ENCODE measurements at regions not wholly inside any gene's neighbourhood (a gene's known extent, or its start where the extent isn't known, plus 50 kb on each side); places are given as distances from the start of the nearest gene placed in this dataset.

DNA sequence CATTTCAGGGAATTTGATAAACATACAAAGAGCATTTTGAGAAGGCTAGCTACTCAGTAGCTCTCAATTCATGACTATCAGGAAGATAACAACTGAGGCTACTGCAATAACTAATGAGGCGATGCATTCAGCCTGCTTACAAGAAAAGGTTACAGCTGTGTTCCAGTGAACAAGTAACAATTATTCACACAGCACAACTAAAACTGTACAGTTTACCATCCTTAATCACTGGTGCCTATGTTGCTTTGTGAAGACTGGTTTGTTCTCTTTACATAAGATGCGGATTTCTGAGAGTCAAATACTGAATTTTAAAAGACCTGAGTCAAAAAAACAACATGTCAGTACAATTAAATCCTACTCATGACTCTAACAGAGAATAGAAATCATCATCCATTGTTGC is 526.3 kb downstream of the OTOL1 start:
- Mint-ChIP-seq H3K4me1 (peaks cover 7% of the 10 kb centered on the region), H3K27ac (no peak overlapping the region), H3K4me3 (no peak overlapping the region), H3K9me3 (peaks cover 15% of the 10 kb centered on the region), H3K27me3 (ENCODE audit: low read depth) (no peaks in the 10 kb centered on the region), H3K36me3 (0 out of 2 replicates have a peak, but pooled peaks cover 2% of the 10 kb centered on the region)
- TF ChIP-seq CBFB (CRISPR knock-in tag; IDR thresholded peaks at IDR 0.05; ENCODE audit: low read depth), result no peak
- no peak for TF ChIP-seq PRRX2 (CRISPR knock-in tag; IDR thresholded peaks at IDR 0.05)
- no peak for TF ChIP-seq MLX (CRISPR knock-in tag; IDR thresholded peaks at IDR 0.05)
- TF ChIP-seq ZBTB21 (CRISPR knock-in tag; IDR thresholded peaks at IDR 0.05; ENCODE audit: borderline replicate concordance), result no peak
- no peak for TF ChIP-seq ZNF416 (CRISPR knock-in tag; IDR thresholded peaks at IDR 0.05)
- TF ChIP-seq, protein P1, sequence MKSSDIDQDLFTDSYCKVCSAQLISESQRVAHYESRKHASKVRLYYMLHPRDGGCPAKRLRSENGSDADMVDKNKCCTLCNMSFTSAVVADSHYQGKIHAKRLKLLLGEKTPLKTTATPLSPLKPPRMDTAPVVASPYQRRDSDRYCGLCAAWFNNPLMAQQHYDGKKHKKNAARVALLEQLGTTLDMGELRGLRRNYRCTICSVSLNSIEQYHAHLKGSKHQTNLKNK (CRISPR knock-in tag; IDR thresholded peaks at IDR 0.05), result no peak
- no peak for TF ChIP-seq TP53 (CRISPR knock-in tag; IDR thresholded peaks at IDR 0.05)
- TF ChIP-seq, protein P2, sequence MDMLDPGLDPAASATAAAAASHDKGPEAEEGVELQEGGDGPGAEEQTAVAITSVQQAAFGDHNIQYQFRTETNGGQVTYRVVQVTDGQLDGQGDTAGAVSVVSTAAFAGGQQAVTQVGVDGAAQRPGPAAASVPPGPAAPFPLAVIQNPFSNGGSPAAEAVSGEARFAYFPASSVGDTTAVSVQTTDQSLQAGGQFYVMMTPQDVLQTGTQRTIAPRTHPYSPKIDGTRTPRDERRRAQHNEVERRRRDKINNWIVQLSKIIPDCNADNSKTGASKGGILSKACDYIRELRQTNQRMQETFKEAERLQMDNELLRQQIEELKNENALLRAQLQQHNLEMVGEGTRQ (CRISPR knock-in tag; IDR thresholded peaks at IDR 0.05), result no peak
- no peak for TF ChIP-seq FOXK1 (CRISPR knock-in tag; IDR thresholded peaks at IDR 0.05)
- TF ChIP-seq, protein P3, sequence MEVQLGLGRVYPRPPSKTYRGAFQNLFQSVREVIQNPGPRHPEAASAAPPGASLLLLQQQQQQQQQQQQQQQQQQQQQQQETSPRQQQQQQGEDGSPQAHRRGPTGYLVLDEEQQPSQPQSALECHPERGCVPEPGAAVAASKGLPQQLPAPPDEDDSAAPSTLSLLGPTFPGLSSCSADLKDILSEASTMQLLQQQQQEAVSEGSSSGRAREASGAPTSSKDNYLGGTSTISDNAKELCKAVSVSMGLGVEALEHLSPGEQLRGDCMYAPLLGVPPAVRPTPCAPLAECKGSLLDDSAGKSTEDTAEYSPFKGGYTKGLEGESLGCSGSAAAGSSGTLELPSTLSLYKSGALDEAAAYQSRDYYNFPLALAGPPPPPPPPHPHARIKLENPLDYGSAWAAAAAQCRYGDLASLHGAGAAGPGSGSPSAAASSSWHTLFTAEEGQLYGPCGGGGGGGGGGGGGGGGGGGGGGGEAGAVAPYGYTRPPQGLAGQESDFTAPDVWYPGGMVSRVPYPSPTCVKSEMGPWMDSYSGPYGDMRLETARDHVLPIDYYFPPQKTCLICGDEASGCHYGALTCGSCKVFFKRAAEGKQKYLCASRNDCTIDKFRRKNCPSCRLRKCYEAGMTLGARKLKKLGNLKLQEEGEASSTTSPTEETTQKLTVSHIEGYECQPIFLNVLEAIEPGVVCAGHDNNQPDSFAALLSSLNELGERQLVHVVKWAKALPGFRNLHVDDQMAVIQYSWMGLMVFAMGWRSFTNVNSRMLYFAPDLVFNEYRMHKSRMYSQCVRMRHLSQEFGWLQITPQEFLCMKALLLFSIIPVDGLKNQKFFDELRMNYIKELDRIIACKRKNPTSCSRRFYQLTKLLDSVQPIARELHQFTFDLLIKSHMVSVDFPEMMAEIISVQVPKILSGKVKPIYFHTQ (CRISPR knock-in tag; IDR thresholded peaks at IDR 0.05), result no peak
- TF ChIP-seq, protein P4, sequence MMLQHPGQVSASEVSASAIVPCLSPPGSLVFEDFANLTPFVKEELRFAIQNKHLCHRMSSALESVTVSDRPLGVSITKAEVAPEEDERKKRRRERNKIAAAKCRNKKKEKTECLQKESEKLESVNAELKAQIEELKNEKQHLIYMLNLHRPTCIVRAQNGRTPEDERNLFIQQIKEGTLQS (CRISPR knock-in tag; conservative IDR thresholded peaks at IDR 0.05), result no peak
- no peak for TF ChIP-seq GRHL2 (CRISPR knock-in tag; IDR thresholded peaks at IDR 0.05; ENCODE audit: insufficient replicate concordance, severe bottlenecking)
- no peak for TF ChIP-seq TEAD1 (CRISPR knock-in tag; IDR thresholded peaks at IDR 0.05)
- TF ChIP-seq, protein P5, sequence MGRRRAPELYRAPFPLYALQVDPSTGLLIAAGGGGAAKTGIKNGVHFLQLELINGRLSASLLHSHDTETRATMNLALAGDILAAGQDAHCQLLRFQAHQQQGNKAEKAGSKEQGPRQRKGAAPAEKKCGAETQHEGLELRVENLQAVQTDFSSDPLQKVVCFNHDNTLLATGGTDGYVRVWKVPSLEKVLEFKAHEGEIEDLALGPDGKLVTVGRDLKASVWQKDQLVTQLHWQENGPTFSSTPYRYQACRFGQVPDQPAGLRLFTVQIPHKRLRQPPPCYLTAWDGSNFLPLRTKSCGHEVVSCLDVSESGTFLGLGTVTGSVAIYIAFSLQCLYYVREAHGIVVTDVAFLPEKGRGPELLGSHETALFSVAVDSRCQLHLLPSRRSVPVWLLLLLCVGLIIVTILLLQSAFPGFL (CRISPR knock-in tag; IDR thresholded peaks at IDR 0.05; ENCODE audit: borderline replicate concordance), result no peak
- no peak for TF ChIP-seq TEAD4 (CRISPR knock-in tag; IDR thresholded peaks at IDR 0.05)
- no peak for TF ChIP-seq ZBTB43 (CRISPR knock-in tag; IDR thresholded peaks at IDR 0.05)
- ATAC-seq (no peak), DNase-seq (ENCODE audit: low spot score) (no peak)
- POLR2A ChIA-PET, result no interaction called here
- CTCF ChIA-PET, result no interaction called here

DNA sequence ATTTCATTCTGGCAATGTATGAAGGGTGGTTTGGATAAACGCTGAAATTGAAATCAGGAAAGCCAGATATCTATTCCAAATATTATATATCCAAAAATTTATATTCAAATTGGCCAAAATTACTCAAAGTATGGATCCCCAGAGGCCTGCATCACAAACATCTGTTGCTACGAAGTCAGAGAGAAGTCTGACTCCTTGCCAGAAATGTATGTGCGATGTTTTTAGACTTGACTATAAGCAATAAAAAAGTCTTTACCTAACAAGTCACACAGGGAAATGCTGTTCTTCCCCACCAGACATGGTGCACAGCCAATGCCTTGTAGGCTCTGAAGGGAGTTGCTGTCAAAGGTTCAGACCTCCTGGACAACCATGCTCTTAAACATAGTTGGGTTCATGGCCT is 533.1 kb downstream of the OTOL1 start:
- H3K4me1 Mint-ChIP-seq, result no peaks in the 10 kb centered on the region
- ATAC-seq (no peak), DNase-seq (ENCODE audit: low spot score) (no peak)
- no peaks in the 10 kb centered on the region for H3K27me3 Mint-ChIP-seq (ENCODE audit: low read depth)
- ChIA-PET CTCF (no interaction called here), POLR2A (no interaction called here)
- H3K36me3 Mint-ChIP-seq, result no peaks in the 10 kb centered on the region; the same call in 1 of the 2 replicates
- H3K27ac Mint-ChIP-seq, result no peak overlapping the region
- H3K9me3 Mint-ChIP-seq, result peaks cover 26% of the 10 kb centered on the region
- no peak overlapping the region for H3K4me3 Mint-ChIP-seq
- TF ChIP-seq, protein P6, sequence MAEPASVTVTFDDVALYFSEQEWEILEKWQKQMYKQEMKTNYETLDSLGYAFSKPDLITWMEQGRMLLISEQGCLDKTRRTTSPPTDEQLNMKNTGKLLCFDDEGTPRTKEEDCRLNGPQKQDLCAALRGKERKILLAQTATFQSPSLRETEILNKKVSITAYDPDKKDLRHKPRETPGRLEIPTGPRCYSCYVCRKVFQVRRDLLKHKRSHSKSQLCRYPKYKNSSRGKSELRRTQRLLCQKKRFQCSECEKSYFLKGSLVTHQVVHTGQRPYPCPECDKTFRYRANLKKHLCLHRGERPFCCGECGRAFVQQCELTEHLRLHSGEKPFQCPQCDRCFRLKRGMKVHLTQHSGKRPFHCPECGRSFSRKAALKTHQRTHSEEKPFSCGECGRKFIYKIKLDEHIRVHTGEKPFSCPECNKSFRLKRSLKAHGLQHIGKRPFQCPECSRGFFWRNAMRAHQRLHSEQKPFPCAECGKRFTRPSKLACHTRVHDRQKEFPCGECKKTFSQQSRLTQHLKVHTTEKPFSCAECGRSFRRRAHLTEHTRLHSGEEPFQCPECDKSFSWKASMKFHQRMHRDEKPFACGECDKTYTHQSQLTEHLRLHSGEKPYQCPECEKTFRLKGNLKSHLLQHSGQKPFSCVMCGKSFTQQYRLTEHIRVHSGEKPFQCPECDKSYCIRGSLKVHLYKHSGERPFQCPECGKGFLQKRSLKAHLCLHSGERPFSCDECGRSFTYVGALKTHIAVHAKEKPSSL (CRISPR knock-in tag; conservative IDR thresholded peaks at IDR 0.05), result no peak
- TF ChIP-seq, protein P5 (CRISPR knock-in tag; IDR thresholded peaks at IDR 0.05; ENCODE audit: borderline replicate concordance), result no peak
- TF ChIP-seq, protein P7, sequence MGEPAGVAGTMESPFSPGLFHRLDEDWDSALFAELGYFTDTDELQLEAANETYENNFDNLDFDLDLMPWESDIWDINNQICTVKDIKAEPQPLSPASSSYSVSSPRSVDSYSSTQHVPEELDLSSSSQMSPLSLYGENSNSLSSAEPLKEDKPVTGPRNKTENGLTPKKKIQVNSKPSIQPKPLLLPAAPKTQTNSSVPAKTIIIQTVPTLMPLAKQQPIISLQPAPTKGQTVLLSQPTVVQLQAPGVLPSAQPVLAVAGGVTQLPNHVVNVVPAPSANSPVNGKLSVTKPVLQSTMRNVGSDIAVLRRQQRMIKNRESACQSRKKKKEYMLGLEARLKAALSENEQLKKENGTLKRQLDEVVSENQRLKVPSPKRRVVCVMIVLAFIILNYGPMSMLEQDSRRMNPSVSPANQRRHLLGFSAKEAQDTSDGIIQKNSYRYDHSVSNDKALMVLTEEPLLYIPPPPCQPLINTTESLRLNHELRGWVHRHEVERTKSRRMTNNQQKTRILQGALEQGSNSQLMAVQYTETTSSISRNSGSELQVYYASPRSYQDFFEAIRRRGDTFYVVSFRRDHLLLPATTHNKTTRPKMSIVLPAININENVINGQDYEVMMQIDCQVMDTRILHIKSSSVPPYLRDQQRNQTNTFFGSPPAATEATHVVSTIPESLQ (CRISPR knock-in tag; IDR thresholded peaks at IDR 0.05), result no peak
- TF ChIP-seq PRRX2 (CRISPR knock-in tag; IDR thresholded peaks at IDR 0.05) (no peak), FOXP1 (CRISPR knock-in tag; IDR thresholded peaks at IDR 0.05; ENCODE audit: borderline replicate concordance) (no peak), NR2C2 (CRISPR knock-in tag; IDR thresholded peaks at IDR 0.05) (no peak), SOX15 (CRISPR knock-in tag; IDR thresholded peaks at IDR 0.05) (no peak), FOXJ3 (CRISPR knock-in tag; IDR thresholded peaks at IDR 0.05; ENCODE audit: borderline replicate concordance) (no peak), GRHL2 (CRISPR knock-in tag; IDR thresholded peaks at IDR 0.05; ENCODE audit: insufficient replicate concordance, severe bottlenecking) (no peak)

Measured in WTC11 (cell line).